ENCODE measurements at regions not wholly inside any gene's neighbourhood (a gene's known extent, or its start where the extent isn't known, plus 50 kb on each side); places are given as distances from the start of the nearest gene placed in this dataset.

DNA sequence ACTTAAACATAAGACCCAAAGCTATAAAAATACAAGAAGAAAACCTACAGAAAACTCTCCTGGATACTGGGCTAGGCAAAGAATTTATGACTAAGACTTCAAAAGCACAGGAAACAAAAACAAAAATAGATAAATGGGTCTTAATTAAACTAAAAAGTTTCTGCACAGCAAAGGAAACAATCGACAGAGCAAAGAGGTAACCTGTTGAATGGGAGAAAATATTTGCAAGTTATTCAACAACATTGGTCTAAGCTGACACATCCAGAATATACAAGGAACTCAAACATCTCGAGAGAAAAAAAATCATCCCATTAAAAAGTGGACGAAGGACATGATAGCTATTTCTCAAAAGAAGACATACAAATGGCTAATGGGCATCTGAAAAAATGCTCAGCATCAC is 72.3 kb upstream of the RBBP8 start:
- TF ChIP-seq, protein P1, sequence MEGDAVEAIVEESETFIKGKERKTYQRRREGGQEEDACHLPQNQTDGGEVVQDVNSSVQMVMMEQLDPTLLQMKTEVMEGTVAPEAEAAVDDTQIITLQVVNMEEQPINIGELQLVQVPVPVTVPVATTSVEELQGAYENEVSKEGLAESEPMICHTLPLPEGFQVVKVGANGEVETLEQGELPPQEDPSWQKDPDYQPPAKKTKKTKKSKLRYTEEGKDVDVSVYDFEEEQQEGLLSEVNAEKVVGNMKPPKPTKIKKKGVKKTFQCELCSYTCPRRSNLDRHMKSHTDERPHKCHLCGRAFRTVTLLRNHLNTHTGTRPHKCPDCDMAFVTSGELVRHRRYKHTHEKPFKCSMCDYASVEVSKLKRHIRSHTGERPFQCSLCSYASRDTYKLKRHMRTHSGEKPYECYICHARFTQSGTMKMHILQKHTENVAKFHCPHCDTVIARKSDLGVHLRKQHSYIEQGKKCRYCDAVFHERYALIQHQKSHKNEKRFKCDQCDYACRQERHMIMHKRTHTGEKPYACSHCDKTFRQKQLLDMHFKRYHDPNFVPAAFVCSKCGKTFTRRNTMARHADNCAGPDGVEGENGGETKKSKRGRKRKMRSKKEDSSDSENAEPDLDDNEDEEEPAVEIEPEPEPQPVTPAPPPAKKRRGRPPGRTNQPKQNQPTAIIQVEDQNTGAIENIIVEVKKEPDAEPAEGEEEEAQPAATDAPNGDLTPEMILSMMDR (IDR thresholded peaks at IDR 0.05; ENCODE audit: low read length) = no peak
- no peak for TF ChIP-seq EZH2 (IDR thresholded peaks at IDR 0.05; ENCODE audit: borderline replicate concordance, low read length)
